ENCODE measurements at regions not wholly inside any gene's neighbourhood (a gene's known extent, or its start where the extent isn't known, plus 50 kb on each side); places are given as distances from the start of the nearest gene placed in this dataset.

GRCh38 chr2:133865141-133865540, 296.9 kb upstream of the NCKAP5 start (continued):
- TF ChIP-seq, protein P1, sequence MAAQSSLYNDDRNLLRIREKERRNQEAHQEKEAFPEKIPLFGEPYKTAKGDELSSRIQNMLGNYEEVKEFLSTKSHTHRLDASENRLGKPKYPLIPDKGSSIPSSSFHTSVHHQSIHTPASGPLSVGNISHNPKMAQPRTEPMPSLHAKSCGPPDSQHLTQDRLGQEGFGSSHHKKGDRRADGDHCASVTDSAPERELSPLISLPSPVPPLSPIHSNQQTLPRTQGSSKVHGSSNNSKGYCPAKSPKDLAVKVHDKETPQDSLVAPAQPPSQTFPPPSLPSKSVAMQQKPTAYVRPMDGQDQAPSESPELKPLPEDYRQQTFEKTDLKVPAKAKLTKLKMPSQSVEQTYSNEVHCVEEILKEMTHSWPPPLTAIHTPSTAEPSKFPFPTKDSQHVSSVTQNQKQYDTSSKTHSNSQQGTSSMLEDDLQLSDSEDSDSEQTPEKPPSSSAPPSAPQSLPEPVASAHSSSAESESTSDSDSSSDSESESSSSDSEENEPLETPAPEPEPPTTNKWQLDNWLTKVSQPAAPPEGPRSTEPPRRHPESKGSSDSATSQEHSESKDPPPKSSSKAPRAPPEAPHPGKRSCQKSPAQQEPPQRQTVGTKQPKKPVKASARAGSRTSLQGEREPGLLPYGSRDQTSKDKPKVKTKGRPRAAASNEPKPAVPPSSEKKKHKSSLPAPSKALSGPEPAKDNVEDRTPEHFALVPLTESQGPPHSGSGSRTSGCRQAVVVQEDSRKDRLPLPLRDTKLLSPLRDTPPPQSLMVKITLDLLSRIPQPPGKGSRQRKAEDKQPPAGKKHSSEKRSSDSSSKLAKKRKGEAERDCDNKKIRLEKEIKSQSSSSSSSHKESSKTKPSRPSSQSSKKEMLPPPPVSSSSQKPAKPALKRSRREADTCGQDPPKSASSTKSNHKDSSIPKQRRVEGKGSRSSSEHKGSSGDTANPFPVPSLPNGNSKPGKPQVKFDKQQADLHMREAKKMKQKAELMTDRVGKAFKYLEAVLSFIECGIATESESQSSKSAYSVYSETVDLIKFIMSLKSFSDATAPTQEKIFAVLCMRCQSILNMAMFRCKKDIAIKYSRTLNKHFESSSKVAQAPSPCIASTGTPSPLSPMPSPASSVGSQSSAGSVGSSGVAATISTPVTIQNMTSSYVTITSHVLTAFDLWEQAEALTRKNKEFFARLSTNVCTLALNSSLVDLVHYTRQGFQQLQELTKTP (IDR thresholded peaks at IDR 0.05; ENCODE audit: low read depth in 1 of 2, partially characterized antibody in 2 of 2), result no peak
- TF ChIP-seq DNMT1 (IDR thresholded peaks at IDR 0.05), result no peak

GRCh38 chr2:133867166-133867565, 298.9 kb upstream of the NCKAP5 start:
- Histone ChIP-seq H3K9me3 (replicated peaks; ENCODE audit: control insufficient read depth, insufficient read depth, low read depth, low read length) (no peaks in the 10 kb centered on the region), H3K4me2 (ENCODE audit: insufficient read depth, low read length) (no peak overlapping the region), H3K27me3 (ENCODE audit: control insufficient read depth in 2 of 2, insufficient read depth in 2 of 2, low read length in 2 of 2) (no peaks in the 10 kb centered on the region; a peak in 1 of 5 replicates), H3K4me3 (no peak overlapping the region), H3K4me1 (replicated peaks in 1 of 2; ENCODE audit: control insufficient read depth in 2 of 2, insufficient read depth in 2 of 2, low read length in 2 of 2) (no peaks in the 10 kb centered on the region), H2AFZ (ENCODE audit: low read depth, low read length) (no peak overlapping the region), H3K9me1 (ENCODE audit: control insufficient read depth, insufficient read depth, low read length) (no peaks in the 10 kb centered on the region), H3K9ac (ENCODE audit: insufficient read depth in 1 of 2, low read depth in 2 of 2, low read length in 2 of 2) (no peak overlapping the region), H3K27ac (ENCODE audit: extremely low read depth, low read depth, low read length) (no peak overlapping the region), H3K36me3 (ENCODE audit: control insufficient read depth, insufficient read depth, low read length) (no peaks in the 10 kb centered on the region), H3K79me2 (ENCODE audit: control insufficient read depth, insufficient read depth, low read length) (no peaks in the 10 kb centered on the region), H4K20me1 (replicated peaks; ENCODE audit: control insufficient read depth, insufficient read depth, low read length) (no peaks in the 10 kb centered on the region)
- ATAC-seq, result no peak
- WGBS (ENCODE audit: insufficient coverage, low coverage, missing lambda C conversion rate), result 0% methylated on average over 2 of the region's 2 CpGs
- intact Hi-C loops (cut with micrococcal nuclease) (no loop called here), in situ Hi-C loops (cut with MboI) (no loop called here)
- ChIA-PET CTCF (ENCODE audit: low intra/inter-chr PET ratio) (no interaction called here), POLR2A (no interaction called here)
- DNase-seq (ENCODE audit: extremely low read depth in 1 of 4, low spot score in 3 of 4), result no peak
- no peak for FAIRE-seq
- no peak for TF ChIP-seq ELF4 (CRISPR knock-in tag; IDR thresholded peaks at IDR 0.05)
- no peak for TF ChIP-seq SREBF2 (CRISPR knock-in tag; IDR thresholded peaks at IDR 0.05)
- TF ChIP-seq ZNF316 (IDR thresholded peaks at IDR 0.05), result no peak
- TF ChIP-seq NKRF (IDR thresholded peaks at IDR 0.05; ENCODE audit: borderline replicate concordance), result no peak
- BruUV-seq (replicated peaks), result no TSS peak
